Nephron progenitor cell (in vitro differentiated cells): ENCODE measurements at regions not wholly inside any gene's neighbourhood (a gene's known extent, or its start where the extent isn't known, plus 50 kb on each side); places are given as distances from the start of the nearest gene placed in this dataset.

Experiments
- DNase-seq: peaks from one replicate; pipeline ENCODE4 v3.0.0; 2021
- H3K27ac Mint-ChIP-seq: 2 replicates; pipeline ENCODE4 v1.8.0; 2021; ENCODE audit warnings: mild to moderate bottlenecking, moderate library complexity, mixed read lengths
- H3K27me3 Mint-ChIP-seq: 2 replicates; pipeline ENCODE4 v1.8.0; 2021; ENCODE audit warnings: mild to moderate bottlenecking, low read depth, mixed read lengths; ENCODE audit not compliant: poor library complexity
- H3K36me3 Mint-ChIP-seq: 2 replicates; pipeline ENCODE4 v1.8.0; 2021; ENCODE audit warnings: low read depth, mixed read lengths
- H3K4me1 Mint-ChIP-seq: 2 replicates; pipeline ENCODE4 v1.8.0; 2021; ENCODE audit warnings: mixed read lengths
- H3K4me3 Mint-ChIP-seq: 2 replicates; pipeline ENCODE4 v1.8.0; 2021; ENCODE audit warnings: mild to moderate bottlenecking, moderate library complexity, mixed read lengths
- H3K9me3 Mint-ChIP-seq: 2 replicates; pipeline ENCODE4 v1.8.0; 2021; ENCODE audit warnings: mild to moderate bottlenecking, moderate library complexity, mixed read lengths
- CTCF ChIP-seq: fragments of 200-600 bp; sonication (generic); IDR thresholded peaks from 2 replicates; pipeline ENCODE4 v1.5.0; 2021; ENCODE audit warnings: antibody characterized with exemption

GRCh38 chr12:75722714-75723200, 211.3 kb upstream of the KRR1 start:
- H3K36me3 Mint-ChIP-seq = no peaks in the 10 kb centered on the region
- peak overlapping the region; percentile 4 for H3K27ac Mint-ChIP-seq
- no peak for DNase-seq
- no peak for TF ChIP-seq CTCF
- no peak overlapping the region for H3K4me3 Mint-ChIP-seq
- peaks cover 67% of the 10 kb centered on the region for H3K4me1 Mint-ChIP-seq
- H3K9me3 Mint-ChIP-seq = no peaks in the 10 kb centered on the region
- peaks cover 3% of the 10 kb centered on the region for H3K27me3 Mint-ChIP-seq

GRCh38 chr12:75721796-75722195, 210.4 kb upstream of the KRR1 start:
- Mint-ChIP-seq H3K36me3 (no peaks in the 10 kb centered on the region), H3K27ac (peak overlapping the region; percentile 0), H3K9me3 (no peaks in the 10 kb centered on the region), H3K4me1 (peaks cover 60% of the 10 kb centered on the region), H3K27me3 (peaks cover 3% of the 10 kb centered on the region), H3K4me3 (no peak overlapping the region)
- no peak for TF ChIP-seq CTCF
- no peak for DNase-seq

GRCh38 chr12:75720812-75721641, 209.6 kb upstream of the KRR1 start:
- H3K4me1 Mint-ChIP-seq = peaks cover 67% of the 10 kb centered on the region

GRCh38 chr12:75717902-75718301, 206.5 kb upstream of the KRR1 start:
- H3K27ac Mint-ChIP-seq = no peak overlapping the region
- no peak for DNase-seq
- no peaks in the 10 kb centered on the region for H3K9me3 Mint-ChIP-seq
- no peak overlapping the region for H3K4me3 Mint-ChIP-seq
- H3K36me3 Mint-ChIP-seq = no peaks in the 10 kb centered on the region
- no peak for TF ChIP-seq CTCF
- peaks cover 3% of the 10 kb centered on the region for H3K27me3 Mint-ChIP-seq
- peaks cover 72% of the 10 kb centered on the region for H3K4me1 Mint-ChIP-seq

More at GRCh38 chr12:75720812-75721641, 209.6 kb upstream of the KRR1 start:
- peak; percentile 11 for DNase-seq
- Mint-ChIP-seq H3K36me3 (no peaks in the 10 kb centered on the region), H3K9me3 (no peaks in the 10 kb centered on the region), H3K27me3 (peaks cover 3% of the 10 kb centered on the region), H3K4me3 (no peak overlapping the region), H3K27ac (peak overlapping the region; percentile 0)
- no peak for TF ChIP-seq CTCF

GRCh38 chr12:75716291-75717025, 205.0 kb upstream of the KRR1 start:
- Mint-ChIP-seq H3K36me3 (no peaks in the 10 kb centered on the region), H3K27me3 (peaks cover 3% of the 10 kb centered on the region), H3K4me3 (no peak overlapping the region), H3K4me1 (peaks cover 72% of the 10 kb centered on the region), H3K9me3 (no peaks in the 10 kb centered on the region), H3K27ac (no peak overlapping the region)
- no peak for DNase-seq
- no peak for TF ChIP-seq CTCF
